WTC11 (cell line): ENCODE measurements at regions not wholly inside any gene's neighbourhood (a gene's known extent, or its start where the extent isn't known, plus 50 kb on each side); places are given as distances from the start of the nearest gene placed in this dataset.

ENCODE experiments used
- ATAC-seq: fragments of 200-7000 bp; cut with Tn5 transposase; 2 replicates; pipeline ENCODE4 v1.10.0; 2021; ENCODE audit warnings: mild to moderate bottlenecking, moderate library complexity
- CTCF ChIA-PET: fragments of 300-600 bp; sonication (Branson Sonifier 250); formaldehyde crosslinking; loops from one replicate; lab custom pipeline; 2021; ENCODE audit warnings: antibody characterized with exemption; lab: Charles Lee
- POLR2A ChIA-PET: fragments of 350-600 bp; sonication (Branson Sonifier 250); formaldehyde crosslinking; loops from one replicate; lab custom pipeline; 2021; ENCODE audit warnings: antibody characterized with exemption; lab: Charles Lee
- DNase-seq: peaks from one replicate; pipeline ENCODE4 v3.0.0; 2021; ENCODE audit warnings: low spot score
- H3K27ac Mint-ChIP-seq: 2 replicates; pipeline ENCODE4 v1.8.0; 2021; ENCODE audit warnings: mixed read lengths
- H3K27me3 Mint-ChIP-seq: 2 replicates; pipeline ENCODE4 v1.8.0; 2021; ENCODE audit warnings: low read depth, mild to moderate bottlenecking, moderate library complexity, mixed read lengths
- H3K36me3 Mint-ChIP-seq: 2 replicates; pipeline ENCODE4 v1.8.0; 2021; ENCODE audit warnings: mixed read lengths
- H3K4me1 Mint-ChIP-seq: 2 replicates; pipeline ENCODE4 v1.8.0; 2022; ENCODE audit warnings: mixed read lengths
- H3K4me3 Mint-ChIP-seq: 2 replicates; pipeline ENCODE4 v1.8.0; 2021; ENCODE audit warnings: mild to moderate bottlenecking, moderate library complexity, mixed read lengths
- H3K9me3 Mint-ChIP-seq: 2 replicates; pipeline ENCODE4 v1.8.0; 2021; ENCODE audit warnings: mixed read lengths
- CBFB ChIP-seq: sonication (generic); formaldehyde crosslinking; IDR thresholded peaks from 2 replicates; pipeline ENCODE4 v1.8.1; 2022; ENCODE audit warnings: mild to moderate bottlenecking, low read depth, missing genetic modification reagents
- JAZF1 ChIP-seq: fragments of 250-450 bp; sonication (Bioruptor Pico); IDR thresholded peaks from 2 replicates; pipeline ENCODE4 v1.9.0; 2021; ENCODE audit warnings: moderate library complexity, mild to moderate bottlenecking, inconsistent platforms
- KAT7 ChIP-seq: sonication (generic); formaldehyde crosslinking; IDR thresholded peaks from 2 replicates; pipeline ENCODE4 v1.8.1; 2023; ENCODE audit warnings: missing genetic modification reagents, mild to moderate bottlenecking, borderline replicate concordance
- MYBL2 ChIP-seq: sonication (generic); formaldehyde crosslinking; IDR thresholded peaks from 2 replicates; pipeline ENCODE4 v1.8.1; 2023; ENCODE audit warnings: mild to moderate bottlenecking, moderate library complexity, missing genetic modification reagents
- NFE2L1 ChIP-seq: sonication (generic); formaldehyde crosslinking; IDR thresholded peaks from 2 replicates; pipeline ENCODE4 v1.8.1; 2023; ENCODE audit warnings: missing genetic modification reagents
- NR2C2 ChIP-seq: sonication (generic); formaldehyde crosslinking; IDR thresholded peaks from 2 replicates; pipeline ENCODE4 v1.8.0; 2022; ENCODE audit warnings: mild to moderate bottlenecking, missing genetic modification reagents
- NR3C1 ChIP-seq: sonication (generic); formaldehyde crosslinking; conservative IDR thresholded peaks from 2 replicates; pipeline ENCODE4 v1.8.1; 2023; ENCODE audit warnings: low read depth, mild to moderate bottlenecking, missing genetic modification reagents
- RELA ChIP-seq: sonication (generic); formaldehyde crosslinking; IDR thresholded peaks from 2 replicates; pipeline ENCODE4 v1.8.1; 2022; ENCODE audit warnings: missing genetic modification reagents, mild to moderate bottlenecking, borderline replicate concordance
- SMAD4 ChIP-seq: sonication (generic); formaldehyde crosslinking; IDR thresholded peaks from 2 replicates; pipeline ENCODE4 v1.8.0; 2022; ENCODE audit warnings: mild to moderate bottlenecking, missing genetic modification reagents
- TCF7 ChIP-seq: sonication (generic); formaldehyde crosslinking; IDR thresholded peaks from 2 replicates; pipeline ENCODE4 v1.8.0; 2022; ENCODE audit warnings: mild to moderate bottlenecking, low read depth, missing genetic modification reagents, moderate library complexity
- ZBTB21 ChIP-seq: sonication (generic); formaldehyde crosslinking; IDR thresholded peaks from 2 replicates; pipeline ENCODE4 v1.8.1; 2023; ENCODE audit warnings: mild to moderate bottlenecking, missing genetic modification reagents, borderline replicate concordance
- ZNF396 ChIP-seq: fragments of 250-450 bp; sonication (Bioruptor Pico); IDR thresholded peaks from 2 replicates; pipeline ENCODE4 v1.8.0; 2021; ENCODE audit warnings: mild to moderate bottlenecking, moderate library complexity, borderline replicate concordance
- ZNF416 ChIP-seq: fragments of 250-450 bp; sonication (Bioruptor Pico); IDR thresholded peaks from 2 replicates; pipeline ENCODE4 v1.9.0; 2021; ENCODE audit warnings: mild to moderate bottlenecking, inconsistent platforms
- ZNF671 ChIP-seq: fragments of 250-450 bp; sonication (Bioruptor Pico); IDR thresholded peaks from 2 replicates; pipeline ENCODE4 v1.8.0; 2021; ENCODE audit warnings: mild to moderate bottlenecking
- TF ChIP-seq, protein P1 (sequence below): sonication (generic); formaldehyde crosslinking; IDR thresholded peaks from 2 replicates; pipeline ENCODE4 v1.8.1; 2023; ENCODE audit warnings: mild to moderate bottlenecking, missing genetic modification reagents, borderline replicate concordance
- TF ChIP-seq, protein P2 (sequence below): sonication (generic); formaldehyde crosslinking; IDR thresholded peaks from 2 replicates; pipeline ENCODE4 v1.8.0; 2022; ENCODE audit warnings: mild to moderate bottlenecking, missing genetic modification reagents
- TF ChIP-seq, protein P3 (sequence below): sonication (generic); formaldehyde crosslinking; conservative IDR thresholded peaks from 2 replicates; pipeline ENCODE4 v1.8.1; 2022; ENCODE audit warnings: mild to moderate bottlenecking, missing genetic modification reagents
- TF ChIP-seq, protein P4 (sequence below): sonication (generic); formaldehyde crosslinking; IDR thresholded peaks from 2 replicates; pipeline ENCODE4 v1.8.1; 2022; ENCODE audit warnings: mild to moderate bottlenecking, moderate library complexity, missing genetic modification reagents
- TF ChIP-seq, protein P5 (sequence below): sonication (generic); formaldehyde crosslinking; IDR thresholded peaks from 2 replicates; pipeline ENCODE4 v1.8.1; 2023; ENCODE audit warnings: mild to moderate bottlenecking, missing genetic modification reagents, moderate library complexity
- TF ChIP-seq, protein P6 (sequence below): sonication (generic); formaldehyde crosslinking; IDR thresholded peaks from 2 replicates; pipeline ENCODE4 v1.8.0; 2022; ENCODE audit warnings: missing genetic modification reagents

DNA sequence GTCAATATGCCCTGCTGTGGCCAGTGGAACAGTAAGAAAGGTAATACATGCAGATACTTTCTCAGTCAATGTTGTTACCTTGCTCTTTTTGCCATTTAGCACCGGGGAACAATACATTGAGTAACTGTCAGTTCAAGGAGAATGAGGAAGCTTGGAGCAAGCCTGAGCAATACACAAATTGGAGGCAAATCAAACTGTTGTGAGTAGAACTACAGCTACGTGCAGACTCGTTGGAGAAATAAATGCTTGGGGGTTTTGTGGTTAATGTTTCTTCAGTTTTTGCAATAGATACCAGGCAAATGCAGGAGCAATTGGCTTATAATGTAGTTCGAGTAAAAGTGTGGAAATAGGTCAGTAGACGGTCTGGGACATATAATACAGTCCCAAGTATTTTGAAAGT lies 587.3 kb upstream of the ROBO1 start (continued):
- TF ChIP-seq, protein P1, sequence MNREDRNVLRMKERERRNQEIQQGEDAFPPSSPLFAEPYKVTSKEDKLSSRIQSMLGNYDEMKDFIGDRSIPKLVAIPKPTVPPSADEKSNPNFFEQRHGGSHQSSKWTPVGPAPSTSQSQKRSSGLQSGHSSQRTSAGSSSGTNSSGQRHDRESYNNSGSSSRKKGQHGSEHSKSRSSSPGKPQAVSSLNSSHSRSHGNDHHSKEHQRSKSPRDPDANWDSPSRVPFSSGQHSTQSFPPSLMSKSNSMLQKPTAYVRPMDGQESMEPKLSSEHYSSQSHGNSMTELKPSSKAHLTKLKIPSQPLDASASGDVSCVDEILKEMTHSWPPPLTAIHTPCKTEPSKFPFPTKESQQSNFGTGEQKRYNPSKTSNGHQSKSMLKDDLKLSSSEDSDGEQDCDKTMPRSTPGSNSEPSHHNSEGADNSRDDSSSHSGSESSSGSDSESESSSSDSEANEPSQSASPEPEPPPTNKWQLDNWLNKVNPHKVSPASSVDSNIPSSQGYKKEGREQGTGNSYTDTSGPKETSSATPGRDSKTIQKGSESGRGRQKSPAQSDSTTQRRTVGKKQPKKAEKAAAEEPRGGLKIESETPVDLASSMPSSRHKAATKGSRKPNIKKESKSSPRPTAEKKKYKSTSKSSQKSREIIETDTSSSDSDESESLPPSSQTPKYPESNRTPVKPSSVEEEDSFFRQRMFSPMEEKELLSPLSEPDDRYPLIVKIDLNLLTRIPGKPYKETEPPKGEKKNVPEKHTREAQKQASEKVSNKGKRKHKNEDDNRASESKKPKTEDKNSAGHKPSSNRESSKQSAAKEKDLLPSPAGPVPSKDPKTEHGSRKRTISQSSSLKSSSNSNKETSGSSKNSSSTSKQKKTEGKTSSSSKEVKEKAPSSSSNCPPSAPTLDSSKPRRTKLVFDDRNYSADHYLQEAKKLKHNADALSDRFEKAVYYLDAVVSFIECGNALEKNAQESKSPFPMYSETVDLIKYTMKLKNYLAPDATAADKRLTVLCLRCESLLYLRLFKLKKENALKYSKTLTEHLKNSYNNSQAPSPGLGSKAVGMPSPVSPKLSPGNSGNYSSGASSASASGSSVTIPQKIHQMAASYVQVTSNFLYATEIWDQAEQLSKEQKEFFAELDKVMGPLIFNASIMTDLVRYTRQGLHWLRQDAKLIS (CRISPR knock-in tag) = no peak
- no peak for TF ChIP-seq MYBL2 (CRISPR knock-in tag)
- TF ChIP-seq JAZF1 = no peak
- TF ChIP-seq, protein P2, sequence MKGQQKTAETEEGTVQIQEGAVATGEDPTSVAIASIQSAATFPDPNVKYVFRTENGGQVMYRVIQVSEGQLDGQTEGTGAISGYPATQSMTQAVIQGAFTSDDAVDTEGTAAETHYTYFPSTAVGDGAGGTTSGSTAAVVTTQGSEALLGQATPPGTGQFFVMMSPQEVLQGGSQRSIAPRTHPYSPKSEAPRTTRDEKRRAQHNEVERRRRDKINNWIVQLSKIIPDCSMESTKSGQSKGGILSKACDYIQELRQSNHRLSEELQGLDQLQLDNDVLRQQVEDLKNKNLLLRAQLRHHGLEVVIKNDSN (CRISPR knock-in tag) = no peak
- TF ChIP-seq, protein P3, sequence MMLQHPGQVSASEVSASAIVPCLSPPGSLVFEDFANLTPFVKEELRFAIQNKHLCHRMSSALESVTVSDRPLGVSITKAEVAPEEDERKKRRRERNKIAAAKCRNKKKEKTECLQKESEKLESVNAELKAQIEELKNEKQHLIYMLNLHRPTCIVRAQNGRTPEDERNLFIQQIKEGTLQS = no peak
- TF ChIP-seq RELA (CRISPR knock-in tag) = no peak
- TF ChIP-seq NR2C2 = no peak

DNA sequence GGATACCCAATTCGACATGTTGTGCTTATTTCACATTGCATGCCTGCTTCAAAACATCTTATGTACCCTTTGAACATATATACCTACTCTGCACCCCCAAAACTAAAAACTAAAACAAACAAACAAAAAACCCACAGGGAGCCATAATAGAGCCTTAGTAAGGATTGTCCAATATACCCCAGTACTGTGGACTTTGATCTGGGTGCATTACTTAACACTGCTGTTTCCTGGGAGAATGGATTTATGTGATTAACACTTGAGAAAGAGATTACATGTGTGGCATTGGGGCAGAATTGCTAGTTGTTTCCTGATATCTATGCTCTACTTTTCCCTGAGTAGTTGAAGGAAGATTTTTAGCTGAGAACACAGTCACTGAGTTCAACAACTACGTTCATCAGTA lies 583.4 kb upstream of the ROBO1 start:
- Mint-ChIP-seq H3K4me3 (no peak overlapping the region), H3K36me3 (no peaks in the 10 kb centered on the region), H3K4me1 (no peaks in the 10 kb centered on the region), H3K27ac (no peak overlapping the region), H3K27me3 (no peaks in the 10 kb centered on the region), H3K9me3 (no peaks in the 10 kb centered on the region)
- CTCF ChIA-PET = no interaction called here
- TF ChIP-seq SMAD4 (CRISPR knock-in tag) (no peak), ZNF671 (CRISPR knock-in tag) (no peak), RELA (CRISPR knock-in tag) (no peak), NR3C1 (no peak), NFE2L1 (no peak), CBFB (CRISPR knock-in tag) (no peak), MYBL2 (CRISPR knock-in tag) (no peak)
- TF ChIP-seq, protein P4, sequence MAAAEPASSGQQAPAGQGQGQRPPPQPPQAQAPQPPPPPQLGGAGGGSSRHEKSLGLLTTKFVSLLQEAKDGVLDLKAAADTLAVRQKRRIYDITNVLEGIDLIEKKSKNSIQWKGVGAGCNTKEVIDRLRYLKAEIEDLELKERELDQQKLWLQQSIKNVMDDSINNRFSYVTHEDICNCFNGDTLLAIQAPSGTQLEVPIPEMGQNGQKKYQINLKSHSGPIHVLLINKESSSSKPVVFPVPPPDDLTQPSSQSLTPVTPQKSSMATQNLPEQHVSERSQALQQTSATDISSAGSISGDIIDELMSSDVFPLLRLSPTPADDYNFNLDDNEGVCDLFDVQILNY (CRISPR knock-in tag) = no peak
- TF ChIP-seq, protein P5, sequence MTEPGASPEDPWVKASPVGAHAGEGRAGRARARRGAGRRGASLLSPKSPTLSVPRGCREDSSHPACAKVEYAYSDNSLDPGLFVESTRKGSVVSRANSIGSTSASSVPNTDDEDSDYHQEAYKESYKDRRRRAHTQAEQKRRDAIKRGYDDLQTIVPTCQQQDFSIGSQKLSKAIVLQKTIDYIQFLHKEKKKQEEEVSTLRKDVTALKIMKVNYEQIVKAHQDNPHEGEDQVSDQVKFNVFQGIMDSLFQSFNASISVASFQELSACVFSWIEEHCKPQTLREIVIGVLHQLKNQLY (CRISPR knock-in tag) = no peak
- POLR2A ChIA-PET = no interaction called here
- ATAC-seq (no peak), DNase-seq (no peak)

DNA sequence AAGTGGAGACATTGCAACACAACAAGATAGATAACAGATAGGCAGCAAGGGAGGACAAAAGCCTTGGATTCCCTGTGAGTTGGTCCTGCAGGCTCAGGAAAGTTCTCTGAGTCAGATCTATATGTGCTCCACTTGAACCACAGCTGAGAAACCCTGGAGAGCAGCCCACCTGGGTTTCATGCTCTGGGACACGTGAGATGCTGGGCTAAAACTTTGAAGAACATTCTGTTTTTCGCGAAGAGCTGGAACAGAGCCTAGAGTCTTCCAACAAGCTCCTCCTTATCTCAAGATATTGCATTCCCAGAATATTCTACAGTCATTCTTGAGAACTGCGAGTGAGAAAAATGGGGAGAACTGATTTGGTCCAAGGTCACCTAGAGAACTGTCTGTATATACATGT lies 583.0 kb upstream of the ROBO1 start:
- ChIA-PET CTCF (no interaction called here), POLR2A (no interaction called here)
- Mint-ChIP-seq H3K4me3 (no peak overlapping the region), H3K9me3 (no peaks in the 10 kb centered on the region), H3K27me3 (no peaks in the 10 kb centered on the region), H3K36me3 (no peaks in the 10 kb centered on the region), H3K27ac (no peak overlapping the region), H3K4me1 (no peaks in the 10 kb centered on the region)
- ATAC-seq (no peak), DNase-seq (no peak)
- TF ChIP-seq KAT7 (CRISPR knock-in tag) = no peak
- TF ChIP-seq, protein P6, sequence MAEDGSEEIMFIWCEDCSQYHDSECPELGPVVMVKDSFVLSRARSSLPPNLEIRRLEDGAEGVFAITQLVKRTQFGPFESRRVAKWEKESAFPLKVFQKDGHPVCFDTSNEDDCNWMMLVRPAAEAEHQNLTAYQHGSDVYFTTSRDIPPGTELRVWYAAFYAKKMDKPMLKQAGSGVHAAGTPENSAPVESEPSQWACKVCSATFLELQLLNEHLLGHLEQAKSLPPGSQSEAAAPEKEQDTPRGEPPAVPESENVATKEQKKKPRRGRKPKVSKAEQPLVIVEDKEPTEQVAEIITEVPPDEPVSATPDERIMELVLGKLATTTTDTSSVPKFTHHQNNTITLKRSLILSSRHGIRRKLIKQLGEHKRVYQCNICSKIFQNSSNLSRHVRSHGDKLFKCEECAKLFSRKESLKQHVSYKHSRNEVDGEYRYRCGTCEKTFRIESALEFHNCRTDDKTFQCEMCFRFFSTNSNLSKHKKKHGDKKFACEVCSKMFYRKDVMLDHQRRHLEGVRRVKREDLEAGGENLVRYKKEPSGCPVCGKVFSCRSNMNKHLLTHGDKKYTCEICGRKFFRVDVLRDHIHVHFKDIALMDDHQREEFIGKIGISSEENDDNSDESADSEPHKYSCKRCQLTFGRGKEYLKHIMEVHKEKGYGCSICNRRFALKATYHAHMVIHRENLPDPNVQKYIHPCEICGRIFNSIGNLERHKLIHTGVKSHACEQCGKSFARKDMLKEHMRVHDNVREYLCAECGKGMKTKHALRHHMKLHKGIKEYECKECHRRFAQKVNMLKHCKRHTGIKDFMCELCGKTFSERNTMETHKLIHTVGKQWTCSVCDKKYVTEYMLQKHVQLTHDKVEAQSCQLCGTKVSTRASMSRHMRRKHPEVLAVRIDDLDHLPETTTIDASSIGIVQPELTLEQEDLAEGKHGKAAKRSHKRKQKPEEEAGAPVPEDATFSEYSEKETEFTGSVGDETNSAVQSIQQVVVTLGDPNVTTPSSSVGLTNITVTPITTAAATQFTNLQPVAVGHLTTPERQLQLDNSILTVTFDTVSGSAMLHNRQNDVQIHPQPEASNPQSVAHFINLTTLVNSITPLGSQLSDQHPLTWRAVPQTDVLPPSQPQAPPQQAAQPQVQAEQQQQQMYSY = no peak
- no peak for TF ChIP-seq ZNF396 (CRISPR knock-in tag)
- TF ChIP-seq ZBTB21 = no peak
- no peak for TF ChIP-seq TCF7 (CRISPR knock-in tag)
- TF ChIP-seq ZNF416 (CRISPR knock-in tag) = no peak
